HepG2 (cell line): ENCODE measurements at regions not wholly inside any gene's neighbourhood (a gene's known extent, or its start where the extent isn't known, plus 50 kb on each side); places are given as distances from the start of the nearest gene placed in this dataset.

ENCODE experiments used
- ATAC-seq: fragments of 200-7000 bp; cut with Tn5 transposase; 3 replicates; pipeline ENCODE4 v1.9.1; 2020; ENCODE audit warnings: mild to moderate bottlenecking, moderate library complexity
- BruUV-seq: library from RNA; stranded (reverse); fragments of 400-500 nt; replicated peaks from 2 replicates; lab custom pipeline; 2021; lab: Mats Ljungman, UMichigan
- CTCF ChIA-PET: fragments of 300-600 bp; formaldehyde crosslinking; extraction: SDS; loops from one replicate; lab custom pipeline; 2021; ENCODE audit warnings: low total read pairs, inconsistent platforms, low intra/inter-chr PET ratio; lab: Yijun Ruan, JAX
- POLR2A ChIA-PET: fragments of 350-600 bp; sonication (Branson Sonifier 250); formaldehyde crosslinking; loops from one replicate; lab custom pipeline; 2020; ENCODE audit warnings: antibody characterized with exemption, inconsistent platforms; lab: Yijun Ruan, JAX
- DNase-seq: peaks from one replicate; pipeline ENCODE4 v3.0.0-alpha.2; 2015; ENCODE audit warnings: low spot score
- FAIRE-seq: peaks from 3 replicates; lab custom pipeline; 2011; peaks lifted over from hg19 to GRCh38; lab: Jason Lieb, UNC
- H2AFZ ChIP-seq: one replicate; pipeline ENCODE4 v1.6.1; 2011; ENCODE audit warnings: low read length, inconsistent platforms
- H3K27ac ChIP-seq: fragments of 300-600 bp; 3 replicates; pipeline ENCODE4 v1.8.0; 2011; ENCODE audit warnings: mixed run types, mild to moderate bottlenecking, mixed read lengths, low read length, inconsistent platforms; ENCODE audit not compliant: insufficient read depth; ENCODE audit errors: extremely low read length
- H3K27me3 ChIP-seq, 2 experiments: fragments of 200-600 bp in 1 of 2; 2 replicates in 1 of 2; 3 replicates in 1 of 2; pipeline versions ENCODE4 v1.6.0 to v1.8.0; 2011; ENCODE audit warnings: low read length in 2 of 2, mild to moderate bottlenecking in 2 of 2, moderate library complexity in 2 of 2, inconsistent platforms in 1 of 2; ENCODE audit not compliant: insufficient read depth in 2 of 2, control insufficient read depth in 1 of 2
- H3K36me3 ChIP-seq, 2 experiments: fragments of 200-600 bp in 1 of 2; replicated peaks in 1 of 2; 2 replicates in 1 of 2; 3 replicates in 1 of 2; pipeline versions ENCODE4 v1.5.1 to v1.8.0; 2011; ENCODE audit warnings: low read length in 2 of 2, inconsistent platforms in 1 of 2; ENCODE audit not compliant: insufficient read depth in 2 of 2, control insufficient read depth in 1 of 2
- H3K4me1 ChIP-seq: 2 replicates; pipeline ENCODE4 v1.5.1; 2012; ENCODE audit warnings: low read length, inconsistent platforms; ENCODE audit not compliant: insufficient read depth
- H3K4me2 ChIP-seq: 2 replicates; pipeline ENCODE4 v1.6.0; 2011; ENCODE audit warnings: low read depth, low read length, inconsistent platforms
- H3K4me3 ChIP-seq, 3 experiments: fragments of 200-600 bp in 1 of 3; sonication (generic), shearing (Covaris generic) in 1 of 3; replicated peaks in 1 of 3; 2 replicates each; pipeline ENCODE4 v1.5.1; 2011 to 2016; ENCODE audit warnings: low read length in 3 of 3, inconsistent platforms in 2 of 3, low read depth in 2 of 3, mild to moderate bottlenecking in 2 of 3, control low read depth in 1 of 3, mixed read lengths in 1 of 3; ENCODE audit not compliant: insufficient read depth in 1 of 3
- H3K79me2 ChIP-seq: one replicate; pipeline ENCODE4 v1.6.1; 2011; ENCODE audit warnings: low read length, inconsistent platforms; ENCODE audit not compliant: insufficient read depth
- H3K9ac ChIP-seq: 2 replicates; pipeline ENCODE4 v1.6.0; 2011; ENCODE audit warnings: mild to moderate bottlenecking, low read depth, low read length, inconsistent platforms; ENCODE audit not compliant: insufficient read depth
- H3K9me3 ChIP-seq: 2 replicates; pipeline ENCODE4 v1.5.1; 2012; ENCODE audit warnings: mild to moderate bottlenecking, low read length
- H4K20me1 ChIP-seq: 2 replicates; pipeline ENCODE4 v1.6.0; 2011; ENCODE audit warnings: inconsistent platforms, mild to moderate bottlenecking, low read length, moderate library complexity; ENCODE audit not compliant: insufficient read depth
- RAD21 ChIP-seq: fragments of 450-650 bp; formaldehyde crosslinking; IDR thresholded peaks from 2 replicates; pipeline ENCODE4 v1.5.0; 2020; ENCODE audit warnings: mild to moderate bottlenecking
- RARA ChIP-seq: IDR thresholded peaks from 2 replicates; pipeline ENCODE4 v1.6.1; 2016; ENCODE audit warnings: missing genetic modification reagents, missing compliant biosample characterization
- RERE ChIP-seq: IDR thresholded peaks from 2 replicates; pipeline ENCODE4 v1.6.1; 2016; ENCODE audit warnings: low read depth, missing genetic modification reagents, missing compliant biosample characterization
- YEATS2 ChIP-seq: sonication (generic); formaldehyde crosslinking; IDR thresholded peaks from 2 replicates; pipeline ENCODE4 v1.4.0; 2020; ENCODE audit warnings: missing genetic modification reagents, borderline replicate concordance
- ZNF180 ChIP-seq: sonication (generic); formaldehyde crosslinking; IDR thresholded peaks from 2 replicates; pipeline ENCODE4 v1.4.0; 2020; ENCODE audit warnings: low read depth, missing genetic modification reagents, borderline replicate concordance
- ZNF331 ChIP-seq: sonication (generic); formaldehyde crosslinking; IDR thresholded peaks from 2 replicates; pipeline ENCODE4 v1.4.0; 2020; ENCODE audit warnings: missing genetic modification reagents
- ZNF883 ChIP-seq: sonication (generic); formaldehyde crosslinking; IDR thresholded peaks from 2 replicates; pipeline ENCODE4 v1.5.1; 2020; ENCODE audit warnings: mild to moderate bottlenecking, missing genetic modification reagents; ENCODE audit errors: not compliant biosample characterization
- WGBS: methylation state at CpG from one replicate; pipeline ENCODE4 v1.1.6; 2017; ENCODE audit warnings: low lambda C conversion rate; 5-methylcytosine and 5-hydroxymethylcytosine counted together
- in situ Hi-C: cut with HindIII; loops from 2 replicates; pipeline ENCODE4 v1.10.0; 2017; ENCODE audit warnings: low pct_unique_long_range_greater_than_20kb; ENCODE audit not compliant: extremely low pct_ligation_motif_present
- intact Hi-C: fragments of 100-400 bp; cut with micrococcal nuclease; formaldehyde crosslinking; loops from one replicate; pipeline ENCODE4 v1.10.0; 2022; ENCODE audit not compliant: unreplicated experiment
- TF ChIP-seq, protein P1 (sequence below): IDR thresholded peaks from 2 replicates; pipeline ENCODE4 v1.6.1; 2012; ENCODE audit warnings: low read length, improper control_type of control experiment
- TF ChIP-seq, protein P2 (sequence below): sonication (generic); formaldehyde crosslinking; IDR thresholded peaks from 2 replicates; pipeline ENCODE4 v1.5.0; 2020; ENCODE audit warnings: missing genetic modification reagents

GRCh38 chr11:131254254-131254653, 116.2 kb upstream of the NTM start (continued):
- TF ChIP-seq, protein P1, sequence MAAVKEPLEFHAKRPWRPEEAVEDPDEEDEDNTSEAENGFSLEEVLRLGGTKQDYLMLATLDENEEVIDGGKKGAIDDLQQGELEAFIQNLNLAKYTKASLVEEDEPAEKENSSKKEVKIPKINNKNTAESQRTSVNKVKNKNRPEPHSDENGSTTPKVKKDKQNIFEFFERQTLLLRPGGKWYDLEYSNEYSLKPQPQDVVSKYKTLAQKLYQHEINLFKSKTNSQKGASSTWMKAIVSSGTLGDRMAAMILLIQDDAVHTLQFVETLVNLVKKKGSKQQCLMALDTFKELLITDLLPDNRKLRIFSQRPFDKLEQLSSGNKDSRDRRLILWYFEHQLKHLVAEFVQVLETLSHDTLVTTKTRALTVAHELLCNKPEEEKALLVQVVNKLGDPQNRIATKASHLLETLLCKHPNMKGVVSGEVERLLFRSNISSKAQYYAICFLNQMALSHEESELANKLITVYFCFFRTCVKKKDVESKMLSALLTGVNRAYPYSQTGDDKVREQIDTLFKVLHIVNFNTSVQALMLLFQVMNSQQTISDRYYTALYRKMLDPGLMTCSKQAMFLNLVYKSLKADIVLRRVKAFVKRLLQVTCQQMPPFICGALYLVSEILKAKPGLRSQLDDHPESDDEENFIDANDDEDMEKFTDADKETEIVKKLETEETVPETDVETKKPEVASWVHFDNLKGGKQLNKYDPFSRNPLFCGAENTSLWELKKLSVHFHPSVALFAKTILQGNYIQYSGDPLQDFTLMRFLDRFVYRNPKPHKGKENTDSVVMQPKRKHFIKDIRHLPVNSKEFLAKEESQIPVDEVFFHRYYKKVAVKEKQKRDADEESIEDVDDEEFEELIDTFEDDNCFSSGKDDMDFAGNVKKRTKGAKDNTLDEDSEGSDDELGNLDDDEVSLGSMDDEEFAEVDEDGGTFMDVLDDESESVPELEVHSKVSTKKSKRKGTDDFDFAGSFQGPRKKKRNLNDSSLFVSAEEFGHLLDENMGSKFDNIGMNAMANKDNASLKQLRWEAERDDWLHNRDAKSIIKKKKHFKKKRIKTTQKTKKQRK: no peak
- TF ChIP-seq ZNF180: no peak

DNA sequence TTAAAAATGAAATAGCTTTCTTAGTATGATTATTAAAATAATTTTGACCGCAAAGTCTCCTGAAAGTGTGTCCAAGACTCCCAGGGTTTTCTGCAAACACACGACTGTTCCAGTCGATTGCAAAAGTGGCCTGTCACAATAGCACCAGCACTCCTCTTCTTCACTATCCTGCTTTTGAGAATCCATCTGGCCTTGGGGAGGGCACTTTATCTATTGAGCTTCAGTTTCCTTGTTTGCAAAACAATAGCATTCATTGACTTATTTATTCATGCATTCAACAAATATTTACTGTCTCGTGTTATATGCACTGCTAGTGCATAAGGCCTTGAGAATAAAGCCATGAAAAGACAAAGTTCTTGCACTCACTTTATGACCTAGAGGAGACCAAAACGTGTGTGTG, 96.2 kb upstream of the NTM start:
- BruUV-seq: no TSS peak
- no peaks in the 10 kb centered on the region for H3K79me2 ChIP-seq
- H4K20me1 ChIP-seq: no peaks in the 10 kb centered on the region
- H3K36me3 ChIP-seq: no peaks in the 10 kb centered on the region
- no peaks in the 10 kb centered on the region for H3K4me1 ChIP-seq
- TF ChIP-seq ZNF331 (CRISPR knock-in tag) (no peak), RAD21 (no peak), RERE (CRISPR knock-in tag) (no peak), YEATS2 (CRISPR knock-in tag) (no peak), ZNF883 (no peak), RARA (CRISPR knock-in tag) (no peak)
- TF ChIP-seq, protein P2, sequence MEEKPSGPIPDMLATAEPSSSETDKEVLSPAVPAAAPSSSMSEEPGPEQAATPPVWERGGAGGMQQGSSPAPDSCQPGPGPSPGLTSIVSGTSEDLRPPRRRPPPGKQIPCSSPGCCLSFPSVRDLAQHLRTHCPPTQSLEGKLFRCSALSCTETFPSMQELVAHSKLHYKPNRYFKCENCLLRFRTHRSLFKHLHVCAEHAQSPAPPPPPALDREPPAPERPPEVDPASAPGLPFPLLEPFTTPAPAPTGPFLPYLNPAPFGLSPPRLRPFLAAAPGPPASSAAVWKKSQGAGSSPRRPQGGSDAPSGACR (CRISPR knock-in tag): no peak
- intact Hi-C loops (no loop called here), in situ Hi-C loops (no loop called here)
- ChIA-PET CTCF (interaction anchor here (0.6 kb wide), 1 partner anchor 423 kb away, joined by 3 read pairs; no protein-coding TSS in a partner anchor), POLR2A (no interaction called here)
- DNase-seq: no peak
- no peaks in the 10 kb centered on the region for H3K27me3 ChIP-seq
- H3K4me2 ChIP-seq: no peak overlapping the region
- no peak overlapping the region for H3K4me3 ChIP-seq
- H3K27ac ChIP-seq: no peak overlapping the region
- FAIRE-seq: no peak
- H2AFZ ChIP-seq: no peak overlapping the region
- 4% methylated on average over 5 of the region's 5 CpGs for WGBS
- no peak for ATAC-seq
- H3K9me3 ChIP-seq: no peaks in the 10 kb centered on the region
- H3K9ac ChIP-seq: no peak overlapping the region
